ENCODE measurements at regions not wholly inside any gene's neighbourhood (a gene's known extent, or its start where the extent isn't known, plus 50 kb on each side); places are given as distances from the start of the nearest gene placed in this dataset.

- TF ChIP-seq CTCF (conservative IDR thresholded peaks at IDR 0.05) (no peak), EZH2 (IDR thresholded peaks at IDR 0.05; ENCODE audit: low read depth) (no peak)
Observed at GRCh38 chr14:38948576-38948975, 154.5 kb downstream of the SEC23A start.
